Peyer's patch (tissue), 4 donors: ENCODE measurements at regions not wholly inside any gene's neighbourhood (a gene's known extent, or its start where the extent isn't known, plus 50 kb on each side); places are given as distances from the start of the nearest gene placed in this dataset.

ENCODE experiments used
- POLR2A ChIP-seq, 2 donors: fragments of 450-650 bp; IDR thresholded peaks; one replicate each; pipeline ENCODE4 v1.5.1; 2017; ENCODE audit warnings: antibody characterized with exemption in 2 of 2, mild to moderate bottlenecking in 2 of 2, moderate library complexity in 2 of 2
- TF ChIP-seq, protein P1 (sequence below), 6 experiments: fragments of 450-650 bp in 4 of 6; fragments of 200-600 bp in 2 of 6; sonication (generic) in 1 of 6; IDR thresholded peaks; one replicate each; pipeline ENCODE4 v1.5.1; 2017 to 2019; ENCODE audit warnings: antibody characterized with exemption in 6 of 6, mild to moderate bottlenecking in 3 of 6, moderate library complexity in 1 of 6

DNA sequence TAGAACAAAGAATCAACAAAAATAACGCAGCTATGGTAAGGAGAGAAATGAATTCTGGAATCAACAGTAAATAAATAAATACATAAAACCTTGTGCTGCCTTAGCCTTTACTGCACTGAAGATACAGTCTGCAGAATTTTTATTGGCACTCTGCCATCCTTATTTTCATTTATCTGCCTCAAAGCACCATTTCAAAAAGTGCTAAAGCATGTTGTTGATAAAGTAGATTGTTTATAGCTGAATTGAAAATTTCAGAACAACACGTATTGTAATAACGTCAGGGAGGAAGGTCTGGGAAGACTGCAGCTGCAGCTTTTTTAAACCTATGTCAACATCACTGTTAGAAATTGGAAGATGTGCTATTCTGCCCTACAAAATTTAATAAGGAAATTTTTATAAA lies 787.2 kb downstream of the PLCL1 start:
- TF ChIP-seq, protein P1, sequence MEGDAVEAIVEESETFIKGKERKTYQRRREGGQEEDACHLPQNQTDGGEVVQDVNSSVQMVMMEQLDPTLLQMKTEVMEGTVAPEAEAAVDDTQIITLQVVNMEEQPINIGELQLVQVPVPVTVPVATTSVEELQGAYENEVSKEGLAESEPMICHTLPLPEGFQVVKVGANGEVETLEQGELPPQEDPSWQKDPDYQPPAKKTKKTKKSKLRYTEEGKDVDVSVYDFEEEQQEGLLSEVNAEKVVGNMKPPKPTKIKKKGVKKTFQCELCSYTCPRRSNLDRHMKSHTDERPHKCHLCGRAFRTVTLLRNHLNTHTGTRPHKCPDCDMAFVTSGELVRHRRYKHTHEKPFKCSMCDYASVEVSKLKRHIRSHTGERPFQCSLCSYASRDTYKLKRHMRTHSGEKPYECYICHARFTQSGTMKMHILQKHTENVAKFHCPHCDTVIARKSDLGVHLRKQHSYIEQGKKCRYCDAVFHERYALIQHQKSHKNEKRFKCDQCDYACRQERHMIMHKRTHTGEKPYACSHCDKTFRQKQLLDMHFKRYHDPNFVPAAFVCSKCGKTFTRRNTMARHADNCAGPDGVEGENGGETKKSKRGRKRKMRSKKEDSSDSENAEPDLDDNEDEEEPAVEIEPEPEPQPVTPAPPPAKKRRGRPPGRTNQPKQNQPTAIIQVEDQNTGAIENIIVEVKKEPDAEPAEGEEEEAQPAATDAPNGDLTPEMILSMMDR (IDR thresholded peaks at IDR 0.05) = no peak
- no peak for TF ChIP-seq POLR2A (IDR thresholded peaks at IDR 0.05)
